HG03060 (cell line): ENCODE measurements at regions not wholly inside any gene's neighbourhood (a gene's known extent, or its start where the extent isn't known, plus 50 kb on each side); places are given as distances from the start of the nearest gene placed in this dataset.

Experiments
- ATAC-seq: cut with Tn5 transposase; IDR thresholded peaks from one replicate; pipeline ENCODE4 v1.9.1; 2021; ENCODE audit warnings: low read depth, moderate number of reproducible peaks; ENCODE audit not compliant: unreplicated experiment

GRCh38 chr3:176739159-176739558, 458.1 kb downstream of the TBL1XR1 start:
- ATAC-seq = no peak

DNA sequence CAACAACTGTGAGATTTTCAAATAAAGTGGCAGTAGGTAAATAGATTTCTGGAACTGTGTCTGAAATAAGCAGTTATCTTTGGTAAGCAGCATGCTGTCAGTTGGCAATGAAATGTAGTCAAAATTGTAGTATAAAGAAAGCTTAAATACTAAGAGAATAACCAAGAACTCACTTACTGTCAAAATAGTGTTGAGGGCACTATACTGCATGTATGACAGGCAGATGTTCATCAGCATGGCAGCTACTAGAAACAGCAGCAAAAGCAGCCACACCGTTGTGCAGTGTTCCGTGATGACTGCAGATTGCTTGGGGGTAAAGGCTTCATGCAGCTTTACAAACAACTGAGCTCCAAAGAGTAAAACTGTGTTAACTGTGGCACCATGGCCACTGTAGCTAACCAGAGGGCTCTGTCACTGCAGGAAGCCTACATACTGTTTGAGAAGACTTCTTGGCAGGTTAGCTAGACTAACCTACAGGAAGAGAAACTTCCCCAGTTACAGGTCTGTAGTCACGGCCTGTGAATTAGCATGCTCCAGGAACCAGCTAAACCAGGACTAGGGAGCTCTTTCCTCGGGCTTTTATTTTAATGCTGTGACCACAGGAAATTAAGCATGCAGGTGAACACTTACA, 459.7 kb downstream of the TBL1XR1 start:
- ATAC-seq = no peak

GRCh38 chr3:176734146-176734545, 463.1 kb downstream of the TBL1XR1 start:
- no peak for ATAC-seq

- ATAC-seq = no peak
Observed at GRCh38 chr3:176724394-176724759, 472.9 kb downstream of the TBL1XR1 start.

DNA sequence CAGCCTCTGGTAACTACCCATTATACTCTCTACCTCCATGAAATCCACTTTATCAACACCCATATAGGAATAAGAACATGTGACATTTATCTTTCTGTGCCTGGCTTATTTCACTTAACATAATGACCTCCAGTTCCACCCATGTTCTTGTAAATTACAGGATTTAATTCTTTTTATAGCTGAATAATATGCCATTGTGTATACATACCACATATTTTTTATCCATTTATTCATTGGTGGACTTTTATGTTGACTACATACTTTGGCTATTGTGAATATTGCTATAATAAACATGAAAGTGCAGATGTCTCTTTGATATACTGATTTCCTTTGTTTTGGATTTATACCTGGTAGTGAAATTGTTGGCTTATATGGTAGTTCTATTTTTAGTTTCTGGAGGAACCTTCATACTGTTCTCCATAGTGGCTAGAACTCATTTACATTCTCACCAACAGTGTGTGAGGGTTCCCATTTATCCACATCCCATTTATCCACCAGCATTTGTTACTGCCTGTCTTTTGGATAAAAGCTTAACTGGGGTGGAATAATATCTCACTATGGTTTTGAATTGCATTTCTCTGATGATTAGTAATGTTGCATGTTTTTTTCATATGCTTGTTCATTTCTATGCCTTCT, 473.4 kb downstream of the TBL1XR1 start:
- ATAC-seq = no peak

DNA sequence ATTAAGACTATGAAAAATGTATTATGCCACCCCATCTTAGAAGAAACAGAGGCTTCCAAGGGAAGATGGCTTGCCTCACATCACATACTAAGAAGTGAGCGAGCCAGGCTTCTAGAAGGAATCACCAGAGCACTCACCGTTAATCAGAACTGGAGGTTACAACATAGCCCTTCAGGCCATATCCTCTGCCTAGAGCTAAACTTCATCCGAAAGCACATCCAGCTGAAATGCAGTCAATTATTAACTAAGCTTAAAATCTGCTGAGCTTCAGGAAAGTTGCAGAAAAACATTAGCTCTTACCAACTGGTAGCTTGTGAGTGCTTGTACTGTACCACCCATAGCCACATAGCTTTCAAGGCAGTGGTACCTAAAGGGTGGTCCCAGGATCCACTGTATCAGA, 483.2 kb downstream of the TBL1XR1 start:
- ATAC-seq = no peak

- no peak for ATAC-seq
Observed at GRCh38 chr3:176712191-176712590, 485.1 kb downstream of the TBL1XR1 start.

- no peak for ATAC-seq
Observed at GRCh38 chr3:176699288-176699687, 498.0 kb downstream of the TBL1XR1 start.

DNA sequence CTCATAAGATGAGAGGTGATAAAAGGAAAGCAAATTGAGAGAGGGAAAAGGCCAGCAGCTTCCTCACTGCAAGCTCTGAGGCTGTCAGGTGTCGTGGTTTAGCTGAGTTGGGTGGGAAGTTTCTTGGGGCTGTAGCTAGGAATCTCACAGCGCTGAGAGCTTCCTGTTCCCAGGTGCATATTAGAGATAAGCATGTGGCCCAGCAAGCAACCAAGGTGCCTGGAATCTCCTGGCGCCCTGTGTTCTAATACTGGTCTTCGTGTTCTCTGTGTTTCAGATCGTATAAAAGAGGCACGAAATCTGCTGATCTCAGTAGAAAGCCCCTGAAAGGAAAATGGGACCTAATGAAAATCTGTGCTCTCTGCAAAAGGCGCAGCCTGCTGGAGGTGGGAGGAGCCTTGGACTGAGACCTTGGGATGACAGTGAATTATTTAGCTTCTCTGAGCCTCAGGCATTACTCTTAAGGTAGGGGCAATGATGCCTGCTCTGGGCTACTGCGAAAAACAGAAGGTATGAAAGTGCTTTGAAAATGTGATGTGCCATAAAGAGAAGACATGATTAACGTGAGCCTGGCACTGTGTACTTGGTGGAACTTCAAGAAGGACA, 499.9 kb downstream of the TBL1XR1 start:
- ATAC-seq = no peak

- ATAC-seq = no peak
Observed at GRCh38 chr3:176696816-176697215, 500.5 kb downstream of the TBL1XR1 start.

DNA sequence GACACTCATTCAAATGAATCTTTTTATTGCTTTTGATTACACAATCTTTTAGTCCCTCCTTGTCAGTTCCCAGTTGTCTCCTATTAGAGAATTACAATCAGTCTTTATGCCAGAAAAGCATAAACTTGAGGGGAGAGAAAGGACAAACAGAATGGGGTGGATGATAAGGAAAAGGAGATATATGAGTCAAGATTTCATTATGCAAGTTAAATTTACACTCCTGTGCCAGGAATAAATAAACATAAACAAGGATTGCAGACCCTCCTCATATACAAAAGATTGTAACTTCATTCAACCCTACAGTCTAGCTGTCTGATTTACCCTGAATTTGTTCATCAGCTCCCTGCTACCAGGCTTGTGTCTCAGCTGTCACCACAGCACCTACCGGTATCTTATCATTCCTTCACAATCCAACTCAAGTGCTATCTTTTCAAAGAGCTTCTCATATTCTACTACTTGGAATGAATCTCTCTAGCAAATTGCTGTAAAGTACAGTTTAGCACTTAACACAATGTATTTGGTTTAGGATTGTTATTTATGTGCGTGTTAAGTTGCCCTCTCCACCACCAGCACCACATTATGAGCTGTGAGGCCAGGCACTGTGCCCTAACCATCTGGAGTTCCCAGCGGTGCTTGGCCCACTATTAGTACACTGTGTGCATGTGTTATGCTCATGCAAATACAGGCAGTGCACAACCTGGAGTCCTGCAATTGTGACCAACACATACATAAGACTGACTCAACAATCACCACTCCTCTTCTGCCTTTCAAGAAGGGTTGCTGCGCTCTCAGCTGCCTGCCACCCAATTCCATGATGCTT, 504.1 kb downstream of the TBL1XR1 start:
- ATAC-seq = no peak

DNA sequence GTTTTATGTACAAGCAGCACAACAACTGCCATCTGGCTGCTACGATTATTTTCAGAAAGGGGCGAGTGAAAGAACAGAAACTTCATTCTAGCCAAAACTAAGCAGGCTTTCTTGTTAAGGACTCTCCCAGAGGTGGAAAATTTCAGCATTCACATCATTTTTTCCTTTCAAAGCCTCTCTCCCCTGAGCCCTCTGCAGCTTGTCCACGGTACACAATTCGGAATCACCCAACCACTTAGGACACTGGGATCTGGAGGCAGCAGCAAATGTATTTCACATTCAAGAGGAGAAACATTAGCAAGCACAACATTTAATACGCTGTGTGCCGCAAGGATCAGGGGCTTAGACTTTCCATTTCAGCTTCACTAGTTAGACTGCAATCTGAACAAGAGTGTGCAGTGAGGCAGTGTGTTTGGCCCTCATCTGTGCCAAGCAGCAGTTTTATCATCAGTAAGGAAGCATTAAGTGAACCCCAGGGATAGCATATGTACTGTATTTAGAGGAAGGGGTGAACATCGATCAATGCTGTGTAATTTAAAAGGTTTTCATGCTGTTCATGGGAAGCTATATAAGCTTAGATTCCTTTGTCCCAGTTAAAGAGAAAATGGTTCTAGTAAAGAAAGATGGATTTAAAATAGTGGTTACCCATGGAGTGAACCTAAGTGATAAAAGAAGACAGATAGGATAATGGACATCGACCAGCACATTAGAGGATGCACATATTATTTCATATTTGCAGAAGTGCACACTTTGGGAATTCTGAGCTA, 504.9 kb downstream of the TBL1XR1 start:
- ATAC-seq = no peak

DNA sequence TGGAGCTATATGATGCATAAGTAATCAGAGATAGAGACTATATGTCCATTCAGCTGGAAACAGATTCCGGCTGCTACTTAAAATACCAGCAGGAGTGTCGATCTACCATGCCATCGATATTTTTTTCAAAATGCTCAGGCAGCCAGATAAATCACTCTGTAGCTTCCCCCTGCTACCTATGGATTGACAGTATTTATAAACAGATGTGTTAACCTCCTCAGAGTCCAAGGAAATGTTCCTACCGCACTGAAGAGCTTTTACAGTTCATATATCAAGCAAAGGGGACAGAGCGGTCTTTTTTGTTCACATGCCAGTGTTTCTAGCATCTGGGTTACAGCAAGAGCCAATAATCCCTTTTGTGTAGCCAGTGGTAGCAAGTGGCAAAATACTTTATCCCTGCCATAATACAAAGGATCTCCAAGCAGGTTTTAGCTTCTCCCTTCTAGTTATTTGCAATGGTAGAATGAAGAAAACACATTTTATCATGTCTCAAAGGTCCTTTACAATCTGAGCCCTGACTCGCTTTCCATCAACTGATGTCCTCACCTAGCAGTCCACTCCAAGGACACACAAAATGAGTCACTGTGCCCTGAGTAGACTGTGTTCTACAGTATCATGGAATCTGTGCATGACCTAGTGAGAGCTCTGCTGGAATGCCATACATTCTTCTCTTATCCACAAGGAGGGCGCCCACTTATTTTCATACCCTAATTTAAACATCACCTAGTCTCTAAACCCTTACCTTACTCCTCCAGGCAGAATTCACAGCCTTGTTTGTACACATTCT, 507.0 kb downstream of the TBL1XR1 start:
- ATAC-seq = no peak

- no peak for ATAC-seq
Observed at GRCh38 chr3:176687754-176688153, 509.5 kb downstream of the TBL1XR1 start.

GRCh38 chr3:176683382-176683781, 513.9 kb downstream of the TBL1XR1 start:
- no peak for ATAC-seq

DNA sequence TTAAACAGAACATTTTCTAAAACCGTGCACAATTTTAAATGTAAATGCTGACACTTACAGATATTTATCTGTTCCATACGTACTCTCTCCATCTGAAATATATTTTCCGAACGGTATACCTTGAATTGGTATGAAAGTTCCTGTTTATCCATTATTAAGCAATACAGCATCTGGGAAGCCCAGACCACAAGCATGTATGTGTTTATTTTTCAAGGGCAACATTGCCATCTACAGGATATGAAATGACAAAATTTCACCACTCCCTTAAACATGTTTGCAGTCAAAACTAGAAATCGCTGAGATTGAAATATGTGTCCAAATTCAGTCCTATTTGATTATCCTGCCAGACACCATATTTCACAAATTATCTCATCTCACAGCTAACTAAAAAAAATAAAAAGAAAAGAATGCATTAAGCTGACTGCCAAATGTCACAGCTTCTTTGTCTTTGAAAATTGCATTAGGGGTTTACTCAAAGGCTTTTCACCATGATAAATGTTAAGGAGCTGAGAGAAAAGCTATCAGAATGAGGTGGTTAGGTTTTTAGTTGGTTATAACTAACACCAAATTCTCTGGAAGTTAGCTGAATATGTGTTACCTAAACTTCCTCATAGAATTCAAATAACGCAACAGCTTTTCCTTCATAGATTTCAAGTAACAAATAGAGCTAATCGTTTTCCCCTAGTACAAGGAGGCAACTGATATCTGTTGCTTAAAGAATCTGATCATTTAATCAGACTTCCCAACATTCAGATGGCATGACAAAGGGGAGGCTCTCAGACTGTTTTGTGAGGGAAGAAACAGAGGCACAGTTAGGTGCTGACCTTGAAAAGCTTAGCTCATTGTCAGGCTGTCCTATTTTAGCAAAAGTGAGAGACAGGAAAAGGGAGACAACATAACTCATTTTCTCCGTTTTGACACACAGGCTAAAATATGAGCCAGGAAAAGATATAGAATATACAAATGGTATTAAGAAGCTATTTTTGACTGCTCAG, 533.1 kb downstream of the TBL1XR1 start:
- ATAC-seq = no peak

DNA sequence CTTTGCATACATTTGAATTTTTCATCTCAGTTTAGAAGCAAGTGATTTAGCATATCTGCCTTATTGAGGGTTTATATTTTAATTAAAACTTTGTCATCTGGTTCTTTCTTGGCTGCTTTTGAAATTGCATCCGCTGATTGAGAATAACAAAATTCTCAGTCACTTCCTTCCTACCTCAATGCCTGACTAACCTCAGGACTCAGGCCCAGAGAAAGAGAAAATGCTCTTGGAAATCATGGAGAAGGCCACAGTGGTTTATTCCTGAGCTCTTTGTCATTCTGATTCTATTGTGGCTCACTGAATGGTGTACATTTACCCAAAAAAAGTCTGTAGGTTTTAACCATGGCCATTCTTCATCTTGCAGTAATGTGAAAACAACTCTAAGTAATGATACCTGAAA, 533.9 kb downstream of the TBL1XR1 start:
- ATAC-seq = no peak

- ATAC-seq = no peak
Observed at GRCh38 chr3:176661432-176661964, 535.8 kb downstream of the TBL1XR1 start.
